GM18870 (cell line): ENCODE measurements at regions not wholly inside any gene's neighbourhood (a gene's known extent, or its start where the extent isn't known, plus 50 kb on each side); places are given as distances from the start of the nearest gene placed in this dataset.
A peak's percentile ranks its signal among the peaks of the same experiment; 100 is the strongest.

ENCODE experiments used
- ATAC-seq: cut with Tn5 transposase; IDR thresholded peaks from one replicate; pipeline ENCODE4 v1.9.1; 2021; ENCODE audit warnings: moderate library complexity; ENCODE audit not compliant: unreplicated experiment

- no peak for ATAC-seq
These were observed 63.6 kb upstream of the ERCC4 start for GRCh38 chr16:13856398-13856797.

GRCh38 chr16:13856811-13857511, 63.0 kb upstream of the ERCC4 start:
- ATAC-seq, result no peak

DNA sequence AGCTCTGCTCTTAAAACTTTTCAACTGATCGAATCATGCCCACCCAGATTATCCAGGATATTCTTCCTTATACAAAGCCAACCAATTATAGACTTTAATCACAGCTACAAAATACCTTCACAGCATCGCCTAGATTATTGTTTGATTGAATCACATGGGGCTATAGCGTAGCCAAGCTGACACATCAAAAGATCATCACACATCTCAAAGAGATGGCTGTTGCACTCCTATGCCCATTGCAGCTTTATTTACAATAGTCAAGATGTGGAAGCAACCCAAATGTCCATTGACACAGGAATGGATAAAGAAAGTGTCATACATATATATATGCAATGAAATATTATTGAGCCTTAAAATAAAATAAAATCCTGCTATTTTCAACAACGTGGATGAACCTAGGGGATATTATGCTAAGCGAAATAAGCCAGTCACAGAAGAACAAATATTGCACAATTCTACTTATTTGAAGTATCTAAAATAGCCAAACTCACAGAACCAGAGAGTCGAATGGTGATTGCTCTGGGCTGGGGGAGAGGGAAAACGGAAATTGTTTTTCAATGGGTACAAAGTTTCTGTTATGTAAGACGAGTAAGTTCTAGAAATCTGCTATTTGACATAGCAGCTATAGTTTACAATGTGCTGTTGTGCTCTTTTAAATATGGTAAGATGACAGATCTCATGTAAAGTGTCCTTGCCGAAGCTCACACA, 60.9 kb upstream of the ERCC4 start:
- no peak for ATAC-seq

DNA sequence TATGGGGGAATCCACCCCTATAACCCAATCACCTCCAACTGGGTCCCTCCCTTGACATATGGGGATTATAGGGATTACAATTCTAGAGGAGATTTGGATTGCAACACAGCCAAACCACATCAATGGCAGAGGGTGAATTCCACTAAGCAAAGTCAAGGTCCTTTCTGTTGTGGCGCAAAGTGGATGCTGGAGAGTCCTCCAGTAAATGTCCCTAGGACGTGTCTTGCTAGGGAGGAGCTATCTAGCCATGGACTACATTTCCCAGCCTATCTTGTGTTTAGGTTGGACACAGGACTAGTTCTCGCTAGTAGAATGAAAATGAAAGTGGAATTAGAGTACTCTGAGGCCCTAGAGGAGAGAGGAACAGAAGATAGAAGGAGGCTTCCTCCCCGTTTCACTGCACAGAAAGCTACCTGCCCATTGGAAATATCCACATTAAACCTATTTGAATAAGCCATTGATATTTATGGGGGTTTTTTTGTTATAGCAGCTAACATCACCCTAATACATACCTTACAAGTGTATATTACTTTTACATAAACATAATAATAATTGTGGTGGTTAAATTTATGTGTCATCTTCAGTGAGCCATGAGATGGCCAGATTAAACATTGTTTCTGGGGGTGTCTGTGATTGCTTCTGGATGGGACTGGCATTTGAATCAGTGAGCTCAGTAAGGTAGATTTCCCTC, 56.7 kb upstream of the ERCC4 start:
- no peak for ATAC-seq

- ATAC-seq, result no peak
These were observed 55.3 kb upstream of the ERCC4 start for GRCh38 chr16:13864689-13865088.

DNA sequence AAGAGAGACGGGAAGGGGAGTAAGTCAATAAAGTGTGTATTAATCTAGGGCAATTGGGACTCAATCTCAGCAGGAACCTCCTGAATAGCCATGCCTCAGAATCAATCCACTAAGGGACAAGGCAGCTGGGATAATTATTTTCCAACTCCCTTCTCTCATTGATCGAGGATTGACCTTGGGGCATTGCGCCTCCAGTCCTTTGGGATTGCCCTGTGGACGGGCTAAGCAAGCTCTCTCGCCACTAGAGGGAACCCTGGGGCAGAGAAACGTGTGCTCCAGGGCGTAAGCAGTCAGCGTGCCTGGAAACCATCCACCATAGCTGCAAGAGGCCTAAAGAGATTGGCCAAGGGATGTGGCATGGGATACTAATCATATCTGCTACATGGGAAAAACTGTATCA, 53.9 kb upstream of the ERCC4 start:
- ATAC-seq, result peak; percentile 47
